Mucosa of descending colon (tissue), 3 donors: ENCODE measurements at regions not wholly inside any gene's neighbourhood (a gene's known extent, or its start where the extent isn't known, plus 50 kb on each side); places are given as distances from the start of the nearest gene placed in this dataset.

ENCODE experiments used
- ATAC-seq: fragments of 200-7000 bp; cut with Tn5 transposase; one replicate; pipeline ENCODE4 v1.9.1; 2020; ENCODE audit warnings: mild to moderate bottlenecking, moderate library complexity
- DNase-seq, 3 donors: peaks; one replicate each; pipeline ENCODE4 v3.0.0-alpha.2; 2020
- H3K36me3 ChIP-seq: fragments of 200-600 bp; one replicate; pipeline ENCODE4 v1.8.0; 2021; ENCODE audit warnings: low read depth, mild to moderate bottlenecking
- H3K4me1 ChIP-seq: fragments of 200-600 bp; one replicate; pipeline ENCODE4 v1.8.0; 2021; ENCODE audit warnings: low read depth, mild to moderate bottlenecking
- H3K4me3 ChIP-seq: fragments of 200-600 bp; one replicate; pipeline ENCODE4 v1.8.0; 2021; ENCODE audit warnings: mild to moderate bottlenecking
- H3K9me3 ChIP-seq: fragments of 200-600 bp; one replicate; pipeline ENCODE4 v1.8.0; 2021; ENCODE audit warnings: mild to moderate bottlenecking
- CTCF ChIP-seq: fragments of 200-600 bp; IDR thresholded peaks from one replicate; pipeline ENCODE4 v1.8.0; 2022; ENCODE audit warnings: antibody characterized with exemption, mild to moderate bottlenecking
- intact Hi-C, 2 donors: fragments of 100-400 bp; cut with DNase I in 1 of 2; cut with micrococcal nuclease in 1 of 2; formaldehyde crosslinking; loops; one replicate each; pipeline versions ENCODE4 v1.11.0 to v1.11.1; 2022; cut with DNase I, micrococcal nuclease
- donor health status: DM: no; HTN: no; CAD: no; lungs with moderate emphysema.
- donor health status: DM: no; HTN: no; CAD: no.
- donor health status: DM: no; HTN: yes; CAD: no.

GRCh38 chr5:142542078-142542477 is 143.8 kb downstream of the FGF1 start:
- TF ChIP-seq CTCF, result no peak
- H3K9me3 ChIP-seq, result no peaks in the 10 kb centered on the region
- no peaks in the 10 kb centered on the region for H3K36me3 ChIP-seq
- intact Hi-C loops, result no loop called here
- H3K4me1 ChIP-seq, result no peaks in the 10 kb centered on the region
- no peak overlapping the region for H3K4me3 ChIP-seq
- DNase-seq (no peak), ATAC-seq (no peak)

GRCh38 chr5:142540922-142541422 is 144.9 kb downstream of the FGF1 start:
- peak in 1 of 3 donors; percentile 3 for DNase-seq
- intact Hi-C loops, result no loop called here
- no peak for ATAC-seq

GRCh38 chr5:142539154-142539740 is 146.6 kb downstream of the FGF1 start:
- intact Hi-C loops, result no loop called here
- ATAC-seq (no peak), DNase-seq (no peak)
- H3K9me3 ChIP-seq, result peaks cover 6% of the 10 kb centered on the region
- no peaks in the 10 kb centered on the region for H3K36me3 ChIP-seq
- no peak for TF ChIP-seq CTCF
- H3K4me3 ChIP-seq, result no peak overlapping the region
- no peaks in the 10 kb centered on the region for H3K4me1 ChIP-seq

More at GRCh38 chr5:142540922-142541422, 144.9 kb downstream of the FGF1 start:
- no peak for TF ChIP-seq CTCF
- no peaks in the 10 kb centered on the region for H3K4me1 ChIP-seq
- no peaks in the 10 kb centered on the region for H3K36me3 ChIP-seq
- no peaks in the 10 kb centered on the region for H3K9me3 ChIP-seq
- H3K4me3 ChIP-seq, result no peak overlapping the region

GRCh38 chr5:142537938-142538337 is 148.0 kb downstream of the FGF1 start:
- TF ChIP-seq CTCF, result no peak
- H3K9me3 ChIP-seq, result peaks cover 6% of the 10 kb centered on the region
- no peak for DNase-seq
- no peaks in the 10 kb centered on the region for H3K36me3 ChIP-seq
- no peak overlapping the region for H3K4me3 ChIP-seq
- ATAC-seq, result no peak
- intact Hi-C loops, result no loop called here
- H3K4me1 ChIP-seq, result no peaks in the 10 kb centered on the region

- Histone ChIP-seq H3K4me3 (no peak overlapping the region), H3K4me1 (no peaks in the 10 kb centered on the region), H3K36me3 (no peaks in the 10 kb centered on the region), H3K9me3 (peaks cover 6% of the 10 kb centered on the region)
- TF ChIP-seq CTCF, result no peak
- DNase-seq, result no peak
- ATAC-seq, result no peak
- intact Hi-C loops, result no loop called here
These were observed 153.1 kb downstream of the FGF1 start for GRCh38 chr5:142532781-142533176.
